Gastrocnemius medialis (tissue), 4 donors: ENCODE measurements at regions not wholly inside any gene's neighbourhood (a gene's known extent, or its start where the extent isn't known, plus 50 kb on each side); places are given as distances from the start of the nearest gene placed in this dataset.
"Not testable (repeated sequence)": the region's sequence is repeated elsewhere in the genome, so short reads cannot be mapped to it uniquely, and the experiment has no call there.

Experiments used
- CTCF ChIP-seq, 5 experiments: fragments of 450-650 bp in 3 of 5; fragments of 200-600 bp in 2 of 5; sonication (generic) in 2 of 5; IDR thresholded peaks in 4 of 5; conservative IDR thresholded peaks in 1 of 5; 1 replicate in 4 of 5; 2 replicates in 1 of 5; pipeline ENCODE4 v1.5.1; 2016 to 2019; ENCODE audit warnings: antibody characterized with exemption in 5 of 5, mild to moderate bottlenecking in 3 of 5, moderate library complexity in 3 of 5
- POLR2A ChIP-seq, 2 donors: fragments of 450-650 bp; IDR thresholded peaks; one replicate each; pipeline ENCODE4 v1.6.1; 2017; ENCODE audit warnings: antibody characterized with exemption in 2 of 2, mild to moderate bottlenecking in 2 of 2, moderate library complexity in 2 of 2

DNA sequence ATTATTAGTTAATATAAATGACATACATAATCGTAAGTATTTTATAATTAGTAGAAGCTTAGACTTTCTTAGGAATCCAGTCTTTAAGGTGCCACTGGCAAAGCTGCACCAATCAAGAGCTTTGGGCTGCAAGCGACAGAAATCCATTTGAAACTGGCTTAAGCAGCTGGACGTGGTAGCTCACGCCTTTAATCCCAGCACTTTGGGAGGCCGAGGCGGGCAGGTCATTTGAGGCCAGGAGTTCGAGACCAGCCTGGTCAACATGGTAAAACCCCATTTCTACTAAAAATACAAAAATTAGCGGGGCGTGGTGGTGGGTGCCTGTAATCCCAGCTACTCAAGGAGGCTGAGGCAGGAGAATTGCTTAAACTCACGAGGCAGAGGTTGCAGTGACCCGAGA is 71.8 kb upstream of the HPCAL1 start:
- TF ChIP-seq CTCF (IDR thresholded peaks at IDR 0.05 in 4 of 5, conservative IDR thresholded peaks at IDR 0.05 in 1 of 5); POLR2A (IDR thresholded peaks at IDR 0.05): not testable (repeated sequence)
